SK-N-SH (cell line): ENCODE measurements at regions not wholly inside any gene's neighbourhood (a gene's known extent, or its start where the extent isn't known, plus 50 kb on each side); places are given as distances from the start of the nearest gene placed in this dataset.

ENCODE experiments used
- CTCF ChIA-PET: fragments of 300-600, 350-600 bp; formaldehyde crosslinking; extraction: SDS; loops from one replicate; lab custom pipeline; 2021; lab: Yijun Ruan, JAX
- POLR2A ChIA-PET: fragments of 350-600 bp; sonication (Branson Sonifier 250); formaldehyde crosslinking; extraction: SDS; loops from one replicate; lab custom pipeline; 2020; ENCODE audit warnings: antibody characterized with exemption, inconsistent platforms; lab: Yijun Ruan, JAX
- DNase-seq: peaks from one replicate; pipeline ENCODE4 v3.0.0; 2012
- H2AFZ ChIP-seq: fragments of 200-600 bp; sonication (generic); 2 replicates; pipeline ENCODE4 v1.8.1; 2016; ENCODE audit warnings: antibody characterized with exemption, mild to moderate bottlenecking, low read depth
- H3F3A ChIP-seq: fragments of 200-600 bp; sonication (generic); replicated peaks from 2 replicates; pipeline ENCODE3; 2016; ENCODE audit warnings: antibody characterized with exemption, mild to moderate bottlenecking; ENCODE audit not compliant: insufficient read depth
- H3K27ac ChIP-seq, 2 experiments: fragments of 200-500 bp in 1 of 2; fragments of 200-600 bp in 1 of 2; sonication (Bioruptor generic) in 1 of 2; sonication (generic), shearing (Covaris generic) in 1 of 2; 2 replicates each; pipeline versions ENCODE4 v1.5.1 to v1.6.1; 2014 to 2016; ENCODE audit warnings: low read depth in 2 of 2, inconsistent platforms in 1 of 2, low read length in 1 of 2, mild to moderate bottlenecking in 1 of 2, mixed read lengths in 1 of 2
- H3K27me3 ChIP-seq: fragments of 200-600 bp; sonication (generic), shearing (Covaris generic); 2 replicates; pipeline ENCODE4 v1.6.1; 2016; ENCODE audit warnings: mixed run types; ENCODE audit not compliant: insufficient read depth
- H3K36me3 ChIP-seq, 2 experiments: fragments of 200-500 bp in 1 of 2; fragments of 200-600 bp in 1 of 2; sonication (Bioruptor generic) in 1 of 2; sonication (generic) in 1 of 2; replicated peaks in 1 of 2; 2 replicates each; pipeline versions ENCODE3 to v1.5.1; 2014 to 2016; ENCODE audit warnings: low read length in 1 of 2, mild to moderate bottlenecking in 1 of 2; ENCODE audit not compliant: insufficient read depth in 2 of 2, control insufficient read depth in 1 of 2
- H3K4me1 ChIP-seq, 2 experiments: fragments of 200-500 bp in 1 of 2; fragments of 200-600 bp in 1 of 2; sonication (Bioruptor generic) in 1 of 2; sonication (generic), shearing (Covaris generic) in 1 of 2; 2 replicates each; pipeline versions ENCODE4 v1.5.1 to v1.6.1; 2014 to 2016; ENCODE audit warnings: low read depth in 1 of 2, low read length in 1 of 2, mixed run types in 1 of 2; ENCODE audit not compliant: insufficient read depth in 2 of 2, control insufficient read depth in 1 of 2
- H3K4me2 ChIP-seq: fragments of 200-600 bp; sonication (generic), shearing (Covaris generic); 2 replicates; pipeline ENCODE4 v1.6.1; 2017; ENCODE audit warnings: mixed run types
- H3K4me3 ChIP-seq, 2 experiments: fragments of 200-500 bp in 1 of 2; fragments of 200-600 bp in 1 of 2; sonication (Bioruptor generic) in 1 of 2; sonication (generic), shearing (Covaris generic) in 1 of 2; 2 replicates each; pipeline versions ENCODE4 v1.5.1 to v1.8.1; 2014 to 2016; ENCODE audit warnings: low read depth in 2 of 2, inconsistent platforms in 1 of 2, low read length in 1 of 2, mild to moderate bottlenecking in 1 of 2, mixed read lengths in 1 of 2, moderate library complexity in 1 of 2
- H3K79me2 ChIP-seq: fragments of 200-600 bp; sonication (generic); 2 replicates; pipeline ENCODE4 v1.8.1; 2017; ENCODE audit warnings: mild to moderate bottlenecking; ENCODE audit not compliant: insufficient read depth
- H3K9ac ChIP-seq: fragments of 200-600 bp; sonication (generic); 2 replicates; pipeline ENCODE4 v1.6.1; 2017; ENCODE audit warnings: mixed run types
- H3K9me2 ChIP-seq: fragments of 200-600 bp; sonication (generic); 2 replicates; pipeline ENCODE4 v1.6.1; 2017; ENCODE audit warnings: mixed run types
- H3K9me3 ChIP-seq: fragments of 200-600 bp; sonication (generic); 2 replicates; pipeline ENCODE4 v1.6.1; 2017; ENCODE audit warnings: mixed run types, mild to moderate bottlenecking, moderate library complexity
- H4K20me1 ChIP-seq: fragments of 200-600 bp; sonication (generic); 2 replicates; pipeline ENCODE4 v1.6.1; 2017; ENCODE audit warnings: mild to moderate bottlenecking, mixed run types; ENCODE audit not compliant: insufficient read depth
- CTCF ChIP-seq: fragments of 200-600 bp; sonication (generic); IDR thresholded peaks from 2 replicates; pipeline ENCODE4 v1.6.1; 2017; ENCODE audit warnings: antibody characterized with exemption, mild to moderate bottlenecking, moderate library complexity
- ELF1 ChIP-seq: IDR thresholded peaks from 2 replicates; pipeline ENCODE4 v1.4.0; 2012
- EP300 ChIP-seq, 2 experiments: IDR thresholded peaks; 2 replicates each; pipeline versions ENCODE4 v1.4.0 to v1.6.1; 2012; ENCODE audit warnings: borderline replicate concordance in 1 of 2, low read depth in 1 of 2, low read length in 1 of 2
- FOSL2 ChIP-seq: IDR thresholded peaks from 2 replicates; pipeline ENCODE4 v1.4.0; 2012; ENCODE audit warnings: low read depth, mild to moderate bottlenecking, moderate library complexity, borderline replicate concordance
- GABPA ChIP-seq: IDR thresholded peaks from 2 replicates; pipeline ENCODE4 v1.4.0; 2012; ENCODE audit warnings: low read depth, mild to moderate bottlenecking
- GATA2 ChIP-seq: sonication (generic); formaldehyde crosslinking; IDR thresholded peaks from 2 replicates; pipeline ENCODE4 v1.5.0; 2020; ENCODE audit warnings: mild to moderate bottlenecking, missing genetic modification reagents
- MEF2A ChIP-seq: IDR thresholded peaks from 2 replicates; pipeline ENCODE4 v1.4.0; 2012; ENCODE audit warnings: low read depth, borderline replicate concordance
- NRF1 ChIP-seq: IDR thresholded peaks from 2 replicates; pipeline ENCODE4 v1.6.1; 2012; ENCODE audit warnings: low read depth, mild to moderate bottlenecking, low read length
- RCOR1 ChIP-seq: fragments of 150-350 bp; IDR thresholded peaks from 2 replicates; pipeline ENCODE4 v1.6.1; 2017; ENCODE audit warnings: antibody characterized with exemption, low read length
- SIN3A ChIP-seq: IDR thresholded peaks from 2 replicates; pipeline ENCODE4 v1.6.1; 2012; ENCODE audit warnings: low read depth, mild to moderate bottlenecking, low read length, moderate library complexity, borderline replicate concordance
- USF1 ChIP-seq: IDR thresholded peaks from 2 replicates; pipeline ENCODE4 v1.4.0; 2012; ENCODE audit warnings: low read depth, borderline replicate concordance
- YY1 ChIP-seq: IDR thresholded peaks from 2 replicates; pipeline ENCODE4 v1.4.0; 2012; ENCODE audit warnings: low read depth, mild to moderate bottlenecking
- WGBS: methylation state at CpG from one replicate; pipeline ENCODE4 v1.1.6; 2017; ENCODE audit warnings: low lambda C conversion rate; 5-methylcytosine and 5-hydroxymethylcytosine counted together
- TF ChIP-seq, protein P1 (sequence below): IDR thresholded peaks from 2 replicates; pipeline ENCODE4 v1.4.0; 2012; ENCODE audit warnings: low read depth
- TF ChIP-seq, protein P2 (sequence below): IDR thresholded peaks from 2 replicates; pipeline ENCODE4 v1.4.0; 2012; ENCODE audit warnings: low read depth, borderline replicate concordance

DNA sequence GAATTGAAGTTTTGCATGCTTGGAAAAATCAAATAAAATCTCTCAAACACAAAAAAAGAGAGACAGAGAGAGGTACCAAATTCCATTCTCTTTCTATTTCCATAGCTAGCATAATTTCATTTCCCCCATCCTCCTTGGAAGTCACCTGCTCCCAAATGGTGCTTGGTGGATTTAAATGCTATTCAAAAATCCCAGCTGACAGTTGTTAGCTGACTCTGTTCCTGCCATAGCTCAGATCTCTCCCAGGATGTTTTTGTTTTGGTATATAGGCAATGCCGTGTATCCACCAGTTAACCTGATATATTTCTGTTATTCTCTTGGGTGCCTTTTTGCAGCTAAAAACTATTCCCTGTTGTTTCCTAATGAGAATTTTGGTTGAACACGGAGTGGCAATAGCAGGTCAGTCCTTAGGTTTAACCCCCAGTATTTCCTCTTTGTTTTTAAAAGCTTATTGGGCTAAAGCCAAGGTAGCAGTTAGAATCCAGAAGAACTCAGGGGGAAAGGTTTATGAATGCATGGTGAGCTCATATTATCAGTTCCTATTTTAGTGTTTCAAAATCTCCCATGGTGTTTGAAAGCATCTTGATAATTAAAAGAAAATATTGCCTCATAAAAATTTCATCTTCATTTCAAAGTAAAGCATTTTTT, 240.0 kb upstream of the GBE1 start:
- Histone ChIP-seq H3F3A (no peaks in the 10 kb centered on the region), H3K4me1 (peaks cover 0 to 11% of the 10 kb centered on the region in 2 experiments; a peak in 2 of 4 replicates), H3K27me3 (no peaks in the 10 kb centered on the region), H3K79me2 (no peaks in the 10 kb centered on the region), H4K20me1 (no peaks in the 10 kb centered on the region), H3K27ac (no peak overlapping the region), H3K9me3 (no peaks in the 10 kb centered on the region), H2AFZ (no peak overlapping the region), H3K4me3 (no peak overlapping the region), H3K9ac (no peak overlapping the region), H3K4me2 (no peak overlapping the region), H3K9me2 (no peaks in the 10 kb centered on the region), H3K36me3 (no peaks in the 10 kb centered on the region)
- ChIA-PET CTCF (interaction anchor here (0.5 to 1.7 kb wide), 3 partner anchors 8 to 26 kb away, joined by 3 to 4 read pairs (median 3); no protein-coding TSS in a partner anchor), POLR2A (no interaction called here)
- TF ChIP-seq RCOR1 (no peak), ELF1 (no peak), CTCF (no peak), EP300 (IDR thresholded peaks at IDR 0.05; ENCODE audit: borderline replicate concordance in 1 of 2, low read depth in 1 of 2, low read length in 1 of 2) (no peak; a peak in 1 of 4 replicates), NRF1 (no peak), SIN3A (no peak), YY1 (no peak), GABPA (no peak), FOSL2 (no peak), USF1 (no peak)
- TF ChIP-seq, protein P1, sequence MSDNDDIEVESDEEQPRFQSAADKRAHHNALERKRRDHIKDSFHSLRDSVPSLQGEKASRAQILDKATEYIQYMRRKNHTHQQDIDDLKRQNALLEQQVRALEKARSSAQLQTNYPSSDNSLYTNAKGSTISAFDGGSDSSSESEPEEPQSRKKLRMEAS, result no peak
- TF ChIP-seq, protein P2, sequence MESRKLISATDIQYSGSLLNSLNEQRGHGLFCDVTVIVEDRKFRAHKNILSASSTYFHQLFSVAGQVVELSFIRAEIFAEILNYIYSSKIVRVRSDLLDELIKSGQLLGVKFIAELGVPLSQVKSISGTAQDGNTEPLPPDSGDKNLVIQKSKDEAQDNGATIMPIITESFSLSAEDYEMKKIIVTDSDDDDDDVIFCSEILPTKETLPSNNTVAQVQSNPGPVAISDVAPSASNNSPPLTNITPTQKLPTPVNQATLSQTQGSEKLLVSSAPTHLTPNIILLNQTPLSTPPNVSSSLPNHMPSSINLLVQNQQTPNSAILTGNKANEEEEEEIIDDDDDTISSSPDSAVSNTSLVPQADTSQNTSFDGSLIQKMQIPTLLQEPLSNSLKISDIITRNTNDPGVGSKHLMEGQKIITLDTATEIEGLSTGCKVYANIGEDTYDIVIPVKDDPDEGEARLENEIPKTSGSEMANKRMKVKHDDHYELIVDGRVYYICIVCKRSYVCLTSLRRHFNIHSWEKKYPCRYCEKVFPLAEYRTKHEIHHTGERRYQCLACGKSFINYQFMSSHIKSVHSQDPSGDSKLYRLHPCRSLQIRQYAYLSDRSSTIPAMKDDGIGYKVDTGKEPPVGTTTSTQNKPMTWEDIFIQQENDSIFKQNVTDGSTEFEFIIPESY, result no peak
- 43% methylated on average over 2 of the region's 2 CpGs for WGBS
- DNase-seq, result no peak

GRCh38 chr3:82000773-82001172, 239.3 kb upstream of the GBE1 start:
- Histone ChIP-seq H3K9me3 (no peaks in the 10 kb centered on the region), H3K4me1 (peaks cover 0 to 11% of the 10 kb centered on the region in 2 experiments; a peak in 2 of 4 replicates), H3K36me3 (no peaks in the 10 kb centered on the region), H3K9me2 (no peaks in the 10 kb centered on the region), H3K27me3 (no peaks in the 10 kb centered on the region), H3K9ac (no peak overlapping the region), H2AFZ (no peak overlapping the region), H3K4me2 (no peak overlapping the region), H3F3A (no peaks in the 10 kb centered on the region), H3K4me3 (no peak overlapping the region), H3K79me2 (no peaks in the 10 kb centered on the region), H4K20me1 (no peaks in the 10 kb centered on the region), H3K27ac (no peak overlapping the region)
- no peak for DNase-seq
- TF ChIP-seq GATA2 (no peak), RCOR1 (peak; percentile 68; the same call in 1 of the 2 replicates), MEF2A (no peak)
- POLR2A ChIA-PET, result no interaction called here
- WGBS, result 71% methylated on average over 1 of the region's 1 CpG
- CTCF ChIA-PET, result interaction anchor here (0.5 to 1.7 kb wide), 3 partner anchors 7 to 27 kb away, joined by 3 to 4 read pairs (median 3); no protein-coding TSS in a partner anchor
